Bronchial epithelial cell (primary cell): ENCODE measurements at regions not wholly inside any gene's neighbourhood (a gene's known extent, or its start where the extent isn't known, plus 50 kb on each side); places are given as distances from the start of the nearest gene placed in this dataset.

ENCODE experiments used
- DNase-seq: peaks from one replicate; pipeline ENCODE4 v3.0.0-alpha.2; 2010; ENCODE audit warnings: low read depth
- FAIRE-seq: peaks from 2 replicates; lab custom pipeline; 2011; peaks lifted over from hg19 to GRCh38; lab: Jason Lieb, UNC
- H3K27me3 ChIP-seq: 2 replicates; pipeline ENCODE4 v1.5.1; 2011; ENCODE audit warnings: low read length; ENCODE audit not compliant: control insufficient read depth, insufficient read depth
- H3K36me3 ChIP-seq: 2 replicates; pipeline ENCODE4 v1.5.1; 2011; ENCODE audit warnings: low read length; ENCODE audit not compliant: control insufficient read depth, insufficient read depth
- H3K4me3 ChIP-seq: 2 replicates; pipeline ENCODE4 v1.5.1; 2011; ENCODE audit warnings: mild to moderate bottlenecking, low read depth, low read length, control low read depth
- TF ChIP-seq, protein P1 (sequence below): IDR thresholded peaks from 2 replicates; pipeline ENCODE4 v1.5.1; 2011; ENCODE audit warnings: mild to moderate bottlenecking, moderate library complexity, low read length, control low read depth, inconsistent platforms; ENCODE audit not compliant: insufficient read depth, severe bottlenecking

DNA sequence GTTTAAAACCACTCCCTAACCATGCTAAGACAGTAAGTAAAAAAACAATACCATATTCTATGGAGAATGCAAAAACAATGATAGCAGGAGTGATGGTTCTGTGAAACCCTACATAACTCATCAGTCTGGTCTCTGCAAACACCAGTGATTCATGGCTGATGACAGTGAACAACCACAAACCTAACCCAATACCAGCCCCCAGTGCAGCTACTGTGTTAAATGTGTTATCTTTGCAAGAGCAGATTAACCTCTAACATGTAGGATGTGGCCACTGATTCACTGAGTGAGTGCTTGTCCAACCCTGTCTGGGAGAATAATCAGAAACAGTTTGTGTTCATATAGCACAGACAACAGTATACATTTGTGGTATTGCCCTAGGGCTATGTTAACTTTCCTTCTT, 100.2 kb upstream of the COG2 start:
- peaks cover 5% of the 10 kb centered on the region for H3K27me3 ChIP-seq
- TF ChIP-seq, protein P1, sequence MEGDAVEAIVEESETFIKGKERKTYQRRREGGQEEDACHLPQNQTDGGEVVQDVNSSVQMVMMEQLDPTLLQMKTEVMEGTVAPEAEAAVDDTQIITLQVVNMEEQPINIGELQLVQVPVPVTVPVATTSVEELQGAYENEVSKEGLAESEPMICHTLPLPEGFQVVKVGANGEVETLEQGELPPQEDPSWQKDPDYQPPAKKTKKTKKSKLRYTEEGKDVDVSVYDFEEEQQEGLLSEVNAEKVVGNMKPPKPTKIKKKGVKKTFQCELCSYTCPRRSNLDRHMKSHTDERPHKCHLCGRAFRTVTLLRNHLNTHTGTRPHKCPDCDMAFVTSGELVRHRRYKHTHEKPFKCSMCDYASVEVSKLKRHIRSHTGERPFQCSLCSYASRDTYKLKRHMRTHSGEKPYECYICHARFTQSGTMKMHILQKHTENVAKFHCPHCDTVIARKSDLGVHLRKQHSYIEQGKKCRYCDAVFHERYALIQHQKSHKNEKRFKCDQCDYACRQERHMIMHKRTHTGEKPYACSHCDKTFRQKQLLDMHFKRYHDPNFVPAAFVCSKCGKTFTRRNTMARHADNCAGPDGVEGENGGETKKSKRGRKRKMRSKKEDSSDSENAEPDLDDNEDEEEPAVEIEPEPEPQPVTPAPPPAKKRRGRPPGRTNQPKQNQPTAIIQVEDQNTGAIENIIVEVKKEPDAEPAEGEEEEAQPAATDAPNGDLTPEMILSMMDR: no peak
- H3K36me3 ChIP-seq: no peaks in the 10 kb centered on the region
- H3K4me3 ChIP-seq: no peak overlapping the region
- DNase-seq (peak; percentile 96), FAIRE-seq (no peak)

DNA sequence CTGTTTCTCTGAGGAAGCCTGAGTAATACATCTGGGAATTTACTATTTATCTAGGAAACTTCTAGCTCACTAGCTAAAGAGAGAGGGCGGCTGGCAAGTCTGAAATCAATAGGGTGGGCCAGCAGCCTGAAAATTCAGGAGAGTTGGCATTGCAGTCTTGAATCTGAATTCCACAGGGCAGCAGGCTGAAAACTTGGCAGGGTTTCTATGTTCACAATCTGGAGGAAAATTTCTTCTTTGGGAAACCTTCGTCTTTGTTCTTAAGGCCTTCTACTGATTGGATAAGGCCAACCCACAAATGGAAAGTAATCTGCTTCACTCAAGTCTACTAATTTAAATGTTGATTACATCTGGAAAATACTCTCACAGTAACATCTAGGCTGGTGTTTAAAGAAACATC, 101.0 kb upstream of the COG2 start:
- FAIRE-seq: no peak
- H3K4me3 ChIP-seq: no peak overlapping the region
- H3K36me3 ChIP-seq: no peaks in the 10 kb centered on the region
- peaks cover 5% of the 10 kb centered on the region for H3K27me3 ChIP-seq
- TF ChIP-seq, protein P1: no peak
- no peak for DNase-seq

DNA sequence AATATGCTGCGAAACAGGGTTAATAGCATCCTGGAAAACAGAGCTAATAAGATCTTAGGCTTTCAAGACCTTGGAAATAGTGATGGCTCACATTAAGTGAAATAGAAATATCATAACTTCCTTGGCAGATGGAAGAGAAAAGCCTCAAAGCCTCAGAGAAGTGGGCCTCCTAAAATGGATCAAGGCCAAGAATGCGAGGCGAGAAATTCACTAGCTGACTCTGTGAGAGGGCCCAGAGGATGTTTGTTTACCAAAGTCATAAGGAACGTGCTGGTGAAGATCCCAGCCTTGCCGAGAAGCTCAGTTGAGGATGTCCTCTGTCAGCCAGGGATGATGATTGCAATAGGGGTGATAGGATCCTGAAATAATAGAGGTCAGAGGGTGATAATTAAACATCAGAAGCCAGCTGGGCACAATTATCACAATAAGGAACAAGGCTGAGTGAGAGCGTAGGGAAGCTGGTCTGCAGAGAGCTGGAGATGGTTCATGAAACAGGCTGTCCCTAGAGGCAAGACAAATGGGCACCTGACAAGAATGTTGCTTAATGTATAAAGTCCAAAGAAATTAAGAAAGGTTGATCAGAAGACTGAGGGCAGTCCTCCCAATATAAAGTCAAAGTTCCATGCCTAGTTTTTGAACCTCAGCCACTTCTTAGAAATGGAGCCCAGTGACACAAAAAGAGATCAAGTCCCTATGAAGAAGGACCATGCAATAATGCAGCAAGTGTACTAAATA, 101.7 kb upstream of the COG2 start:
- no peak overlapping the region for H3K4me3 ChIP-seq
- FAIRE-seq (no peak), DNase-seq (no peak)
- TF ChIP-seq, protein P1: no peak
- H3K36me3 ChIP-seq: no peaks in the 10 kb centered on the region
- H3K27me3 ChIP-seq: peaks cover 5% of the 10 kb centered on the region

DNA sequence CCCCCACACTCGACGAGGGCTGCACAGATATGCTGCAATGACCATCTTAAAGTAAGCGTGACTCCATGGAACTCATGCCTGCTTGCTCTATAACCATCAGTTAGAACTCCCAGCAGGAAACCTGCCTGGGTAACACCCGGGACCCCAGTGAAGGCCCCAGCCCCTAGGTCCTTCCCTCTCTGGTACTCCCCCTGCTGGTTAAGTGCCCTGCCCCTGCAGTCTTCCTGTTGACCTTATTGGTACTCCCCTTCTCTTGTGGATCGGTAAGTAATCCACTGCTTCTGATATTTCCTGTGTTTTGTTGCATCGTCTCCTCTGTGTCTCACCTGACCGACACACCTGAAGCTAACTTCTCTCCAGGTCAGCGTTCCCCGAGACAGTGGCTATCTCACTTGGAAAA, 104.8 kb upstream of the COG2 start:
- FAIRE-seq (no peak), DNase-seq (no peak)
- TF ChIP-seq, protein P1: no peak
- Histone ChIP-seq H3K4me3 (no peak overlapping the region), H3K27me3 (peaks cover 5% of the 10 kb centered on the region), H3K36me3 (no peaks in the 10 kb centered on the region)

DNA sequence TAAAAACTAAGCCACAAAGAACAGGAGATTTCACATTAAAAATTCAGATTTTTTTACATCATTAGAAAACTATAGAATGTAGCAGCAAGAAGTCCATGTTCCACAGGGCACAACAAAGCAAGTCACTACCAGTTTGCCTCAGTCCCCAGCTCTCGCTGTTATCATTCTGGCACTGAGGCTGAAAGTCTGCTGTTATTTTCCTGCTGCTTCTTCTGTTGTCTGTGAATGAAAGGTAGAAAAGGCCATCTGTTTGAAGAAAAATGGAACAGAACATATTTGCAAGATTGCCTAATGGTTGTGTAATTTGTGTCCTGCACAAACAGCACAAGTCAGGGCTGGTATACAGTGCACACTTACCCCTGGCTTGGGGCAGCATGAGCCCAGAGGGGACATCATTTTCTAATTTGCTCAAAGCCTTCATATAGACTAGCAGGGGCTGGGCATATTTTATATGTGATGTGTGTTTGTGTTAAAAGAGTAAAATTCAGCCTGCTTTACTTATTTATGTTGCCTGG, 105.6 kb upstream of the COG2 start:
- H3K27me3 ChIP-seq: peaks cover 5% of the 10 kb centered on the region
- TF ChIP-seq, protein P1: no peak

DNA sequence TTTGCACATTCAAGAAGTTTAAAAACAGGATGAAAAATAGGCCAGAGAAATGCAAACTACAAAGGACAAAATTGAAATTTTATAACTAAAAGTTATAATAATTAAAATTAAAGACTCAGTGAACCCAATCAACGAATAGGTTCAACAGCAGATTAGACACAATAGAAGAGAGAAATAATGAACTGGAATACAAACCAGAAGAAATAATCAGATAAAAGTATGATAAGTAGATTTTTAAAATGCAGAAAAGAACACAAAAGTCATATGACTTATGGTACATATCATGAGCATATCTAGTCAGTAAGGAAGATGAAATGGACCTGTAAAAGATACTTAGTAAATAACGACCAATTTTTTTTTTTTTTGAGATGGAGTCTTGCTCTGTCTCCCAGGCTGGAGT, 108.1 kb upstream of the COG2 start:
- FAIRE-seq (no peak), DNase-seq (no peak)
- H3K4me3 ChIP-seq: no peak overlapping the region
- H3K36me3 ChIP-seq: no peaks in the 10 kb centered on the region
- peaks cover 2% of the 10 kb centered on the region for H3K27me3 ChIP-seq
- TF ChIP-seq, protein P1: no peak

More for the DNA sequence above, 105.6 kb upstream of the COG2 start:
- Histone ChIP-seq H3K36me3 (no peaks in the 10 kb centered on the region), H3K4me3 (no peak overlapping the region)
- FAIRE-seq: no peak
- DNase-seq: no peak
